T1000 (cell line): ENCODE measurements at regions not wholly inside any gene's neighbourhood (a gene's known extent, or its start where the extent isn't known, plus 50 kb on each side); places are given as distances from the start of the nearest gene placed in this dataset.
A peak's percentile ranks its signal among the peaks of the same experiment; 100 is the strongest.

Experiments used
- DNase-seq: peaks from one replicate; lab custom pipeline; 2025; ENCODE audit warnings: mixed read lengths; lab: John Stamatoyannopoulos, UW

DNA sequence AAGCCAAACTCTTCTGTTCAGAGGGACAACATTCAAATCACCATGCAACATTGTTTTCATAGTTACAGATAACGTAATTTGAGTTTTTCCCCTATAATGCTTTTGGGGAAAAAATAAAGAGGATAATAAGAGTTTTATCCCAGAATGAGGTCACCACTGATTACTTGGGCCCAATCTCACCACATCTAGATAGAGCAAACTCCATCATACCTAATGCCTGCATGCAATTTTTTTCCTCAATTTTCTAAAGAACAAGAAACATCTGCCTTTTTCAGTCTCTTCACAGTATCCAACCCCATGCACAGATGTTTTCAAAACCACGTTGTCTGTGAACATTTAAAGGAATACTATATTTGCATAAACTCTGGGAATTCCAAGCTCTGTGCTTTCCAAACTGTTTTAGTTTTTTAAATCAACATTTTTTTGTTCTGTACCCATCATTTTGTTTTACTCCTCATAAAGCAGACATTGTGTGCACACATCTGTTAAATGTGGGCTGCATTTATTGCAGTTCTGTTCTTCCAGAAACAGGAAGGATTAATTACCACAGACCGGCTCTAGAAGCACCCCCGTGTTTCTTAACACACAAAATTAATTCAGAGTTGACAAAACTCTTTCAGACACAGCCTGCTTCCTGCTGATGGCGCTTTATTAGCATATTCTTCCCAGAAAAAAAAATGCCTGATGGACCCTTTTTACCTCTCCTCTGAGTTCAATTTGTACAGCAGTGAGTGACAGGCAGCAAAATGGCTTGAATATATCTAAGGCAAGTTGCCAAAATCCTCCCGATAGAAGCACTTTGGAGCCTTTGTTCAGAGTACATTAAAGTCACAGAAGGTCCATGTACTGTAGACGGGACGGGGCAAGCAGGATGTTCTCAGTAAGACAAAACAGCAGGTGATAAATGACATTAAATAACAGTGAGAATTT lies 1171.9 kb downstream of the EFNB2 start:
- DNase-seq, result no peak

DNA sequence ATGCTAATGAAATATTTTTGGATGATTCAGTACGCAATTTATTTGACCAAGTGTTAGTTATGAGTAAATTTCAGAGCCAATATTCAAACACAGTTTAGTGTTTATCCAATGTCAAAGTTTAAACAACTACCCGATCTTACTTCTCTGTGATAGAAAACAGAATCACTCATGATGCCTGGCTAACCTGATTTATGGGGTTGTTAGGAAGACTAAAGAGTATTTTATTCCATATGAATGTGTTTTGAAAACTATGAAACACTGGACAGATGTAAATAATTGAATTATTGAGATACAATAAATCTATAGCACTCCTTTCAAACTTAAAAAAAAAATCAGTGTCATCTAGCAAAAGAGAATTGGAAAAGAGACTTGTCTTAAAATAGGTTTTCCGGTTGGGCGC lies 1181.8 kb downstream of the EFNB2 start:
- no peak for DNase-seq

DNA sequence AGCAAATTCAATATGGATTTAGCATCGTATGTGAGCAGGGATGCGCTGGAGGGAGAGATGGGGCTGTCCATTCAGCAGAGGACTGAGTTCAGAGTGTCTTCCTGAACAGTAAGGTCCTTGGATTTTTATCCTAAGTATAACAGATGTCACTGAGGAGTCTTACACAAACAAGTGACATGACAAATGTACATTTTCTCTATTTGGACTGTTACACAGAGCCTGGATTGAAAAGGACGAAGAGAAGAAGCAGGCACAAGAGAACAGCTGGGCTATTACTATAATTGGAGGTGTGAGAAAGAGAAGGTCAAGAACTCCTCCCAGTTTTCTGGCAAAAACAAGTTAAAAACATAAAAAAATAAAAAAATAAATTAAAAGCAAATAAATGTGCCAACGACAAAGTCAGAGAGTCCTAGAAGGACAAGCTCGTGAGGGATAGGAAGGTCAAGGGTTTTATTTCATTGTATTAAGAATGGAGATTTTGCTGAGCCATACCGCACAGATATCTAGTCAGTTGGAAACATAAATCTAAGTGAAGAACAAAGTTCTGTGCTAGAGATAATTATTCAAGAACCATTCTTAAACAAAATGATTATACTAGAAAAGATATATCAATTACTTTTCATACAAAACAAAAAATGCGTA lies 1186.3 kb downstream of the EFNB2 start:
- no peak for DNase-seq

DNA sequence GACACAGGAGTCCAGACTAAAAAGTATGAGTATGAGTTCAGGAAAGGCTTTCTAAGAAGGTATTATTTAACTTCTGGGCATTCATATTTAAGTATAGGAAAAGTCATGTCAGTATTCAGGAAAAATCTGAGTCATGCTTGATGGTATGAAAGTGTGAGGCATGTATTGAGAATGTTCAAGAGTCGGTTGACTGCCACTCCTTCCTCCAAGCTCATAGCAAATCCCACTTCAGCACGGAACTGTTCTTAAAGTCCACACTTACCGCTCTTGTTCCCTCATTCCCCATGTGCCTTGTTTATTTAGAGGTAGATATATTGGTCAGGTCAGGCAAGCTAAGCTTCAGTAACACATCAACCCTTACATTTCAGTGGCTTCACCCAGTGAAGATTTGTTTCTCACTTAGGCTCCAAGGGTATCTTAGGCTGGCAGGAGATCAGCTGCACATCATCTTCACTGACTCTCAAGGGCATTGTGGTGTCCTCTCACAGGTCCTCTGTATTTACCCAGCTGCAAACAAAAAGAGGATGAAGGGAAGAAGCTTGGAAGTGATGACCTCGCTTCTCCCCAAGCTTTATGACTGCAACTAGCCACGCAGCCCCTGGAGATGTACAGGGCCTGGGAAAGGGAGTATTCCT lies 1189.2 kb downstream of the EFNB2 start:
- peak; percentile 4 for DNase-seq

DNA sequence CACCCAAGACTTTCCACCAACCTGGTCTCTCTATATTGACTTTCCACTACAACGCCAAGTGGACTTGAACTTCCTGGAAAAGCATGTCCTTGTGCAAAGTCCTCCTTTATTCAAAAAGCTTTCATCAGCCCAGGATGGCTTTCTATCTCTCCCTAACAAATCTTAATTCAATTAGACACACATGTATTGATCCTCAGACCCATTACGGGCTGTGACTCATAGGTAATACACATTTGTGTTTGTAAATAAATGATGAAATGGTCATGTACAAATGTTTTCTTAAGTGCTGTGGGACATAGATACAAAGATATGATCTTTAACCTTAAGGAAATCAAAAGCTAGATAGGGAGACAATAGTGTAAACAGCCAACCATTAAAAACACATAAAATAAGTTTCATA lies 1189.7 kb downstream of the EFNB2 start:
- no peak for DNase-seq

DNA sequence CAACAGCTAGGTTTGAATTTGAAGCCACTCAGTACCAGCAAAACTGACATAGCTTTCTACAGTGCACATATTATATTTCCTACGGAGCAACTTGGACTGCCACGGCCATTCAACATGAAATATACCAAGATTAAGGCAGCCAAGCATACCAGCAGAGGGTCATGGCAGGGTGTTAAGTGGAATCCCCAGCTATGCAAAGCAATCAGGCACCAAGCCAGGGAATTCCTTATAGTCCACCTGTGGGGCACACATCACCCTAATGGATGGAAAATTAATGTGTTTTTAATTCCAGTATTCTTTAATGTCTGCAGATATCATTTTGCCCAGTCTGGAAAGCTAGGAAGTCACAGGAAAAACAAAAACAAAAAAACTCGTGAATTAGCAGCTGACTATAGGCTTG lies 1190.3 kb downstream of the EFNB2 start:
- DNase-seq, result no peak

DNA sequence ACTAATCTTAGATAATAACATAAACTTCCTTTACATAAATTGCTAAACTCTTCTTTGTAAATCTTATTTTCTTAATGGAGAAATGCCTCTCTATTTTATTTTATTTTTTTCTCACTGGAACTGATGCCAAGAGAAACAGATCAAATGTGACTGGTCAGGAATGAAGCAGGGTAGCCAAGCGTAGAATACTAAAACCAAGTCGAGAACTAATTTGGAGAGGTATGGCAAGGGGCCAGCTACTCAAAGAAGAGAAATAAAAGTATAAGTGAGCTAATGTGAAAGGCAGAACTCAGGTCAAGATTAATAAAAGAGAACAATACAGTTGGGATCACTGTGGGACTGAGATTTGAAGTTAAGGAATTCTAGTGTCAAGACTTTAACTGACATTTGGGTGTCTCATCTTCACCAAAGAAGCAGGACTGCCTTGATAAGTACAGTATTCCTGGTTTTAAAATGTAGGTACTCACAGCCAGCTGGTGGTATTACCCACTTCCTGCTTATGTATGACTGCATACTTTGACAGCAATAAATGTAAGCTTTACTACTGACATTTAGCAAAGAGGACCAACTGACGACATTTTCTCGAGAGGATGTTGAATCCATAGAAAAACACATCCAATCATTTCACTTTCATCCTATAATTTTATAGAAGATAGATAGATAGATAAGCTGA lies 1192.2 kb downstream of the EFNB2 start:
- DNase-seq, result no peak

DNA sequence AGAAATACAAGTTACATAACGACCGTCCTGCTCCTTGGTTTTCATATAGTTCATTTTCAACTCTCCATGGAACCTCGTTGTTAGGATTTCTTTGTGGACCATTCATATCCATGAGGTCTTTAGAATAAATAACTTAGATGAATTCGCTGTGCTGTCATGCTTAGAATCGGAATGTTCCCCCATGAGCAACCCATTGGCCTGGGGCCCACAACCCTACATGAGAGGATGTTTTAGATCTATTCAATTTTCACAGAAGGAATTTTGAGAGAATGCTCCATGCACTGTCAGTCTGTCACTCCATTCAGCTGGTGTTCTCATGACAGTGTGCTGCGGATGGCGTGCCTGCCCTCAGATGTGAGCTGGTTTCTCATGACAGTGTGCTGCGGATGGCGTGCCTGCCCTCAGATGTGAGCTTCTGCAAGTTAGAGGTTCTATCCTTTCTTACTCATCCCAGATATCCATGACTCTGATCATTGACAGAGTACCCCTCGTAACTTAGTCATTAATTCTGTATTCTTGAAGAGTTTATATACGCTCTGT lies 1193.1 kb downstream of the EFNB2 start:
- no peak for DNase-seq

DNA sequence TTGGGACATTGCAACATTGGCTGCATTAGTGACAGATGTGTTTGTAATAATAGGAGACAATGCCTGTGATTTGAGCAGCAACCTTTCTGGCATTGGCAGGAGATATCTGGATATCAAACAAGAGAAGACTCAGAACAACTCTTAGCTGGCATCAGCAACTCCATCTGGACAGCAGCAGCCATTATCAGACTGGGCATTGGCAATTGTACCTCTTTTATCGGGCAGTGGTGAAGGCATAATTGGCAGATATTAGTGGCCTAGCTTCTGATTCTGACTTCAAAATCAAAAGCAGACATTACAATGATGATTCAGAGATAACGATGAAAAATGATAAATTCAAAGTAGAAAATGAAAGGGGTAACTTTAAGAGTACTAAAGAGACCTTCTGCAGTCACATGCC lies 1193.7 kb downstream of the EFNB2 start:
- no peak for DNase-seq

DNA sequence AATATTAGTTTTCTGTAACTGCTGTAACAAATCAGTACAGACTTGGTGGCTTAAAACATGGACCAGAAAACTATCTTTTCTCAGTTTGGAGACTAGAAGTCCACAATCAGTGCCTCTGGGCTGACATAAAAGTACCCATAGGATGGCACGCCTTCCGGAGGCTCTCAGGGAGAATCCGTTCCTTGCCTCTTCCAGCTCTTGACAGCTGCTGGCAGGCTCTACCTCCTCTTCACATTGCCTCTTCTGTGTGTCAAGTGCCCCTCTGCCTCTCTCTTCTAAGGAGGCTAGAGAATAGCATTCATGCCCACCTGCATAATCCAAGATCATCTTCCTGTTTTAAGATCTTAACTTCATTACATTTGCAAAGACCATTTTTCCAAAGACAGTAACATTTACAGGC lies 1194.2 kb downstream of the EFNB2 start:
- no peak for DNase-seq

DNA sequence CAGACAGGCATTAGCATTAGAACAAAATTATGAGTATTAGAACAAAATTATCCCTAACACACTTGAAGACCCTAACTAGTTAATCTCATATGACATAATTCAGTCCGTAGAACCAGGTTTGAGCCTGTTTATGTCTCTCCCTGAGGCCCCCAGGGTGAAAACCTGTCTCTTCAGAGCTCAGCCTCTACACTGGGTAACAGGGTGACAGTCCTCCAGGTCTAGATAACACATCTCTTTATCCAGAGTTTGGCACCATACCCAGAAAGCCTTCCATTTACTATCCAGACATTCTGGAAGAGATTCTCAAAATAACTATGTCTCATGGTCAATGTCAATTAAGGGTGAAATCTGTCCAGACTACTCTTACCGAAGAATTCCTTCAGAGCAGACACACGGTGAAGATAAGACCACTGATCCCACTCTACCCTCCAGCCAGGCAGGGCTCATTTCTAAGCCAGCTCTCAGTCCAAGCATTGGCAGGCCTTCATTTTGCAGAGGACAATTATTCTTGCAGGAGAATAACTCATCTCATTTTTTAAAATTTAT lies 1195.3 kb downstream of the EFNB2 start:
- DNase-seq, result no peak

DNA sequence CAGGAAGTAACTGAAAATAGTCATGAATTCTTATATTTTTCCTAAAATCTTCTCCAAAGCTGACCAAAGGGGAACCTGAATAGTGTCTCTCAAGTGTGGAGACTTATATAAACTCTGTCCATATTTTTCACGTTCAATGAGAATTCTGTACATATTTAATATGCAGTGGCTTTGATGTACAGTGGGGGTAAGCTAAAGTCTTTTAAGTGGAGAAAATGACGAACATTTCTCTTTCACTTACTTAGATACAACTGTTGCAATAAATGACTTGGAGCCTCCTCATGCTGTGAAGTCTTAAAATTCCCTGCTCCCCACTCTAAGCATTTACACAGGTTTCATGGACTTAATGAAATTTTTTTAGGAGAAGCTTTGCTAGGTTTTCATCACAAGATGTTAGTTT lies 1196.7 kb downstream of the EFNB2 start:
- DNase-seq, result no peak

DNA sequence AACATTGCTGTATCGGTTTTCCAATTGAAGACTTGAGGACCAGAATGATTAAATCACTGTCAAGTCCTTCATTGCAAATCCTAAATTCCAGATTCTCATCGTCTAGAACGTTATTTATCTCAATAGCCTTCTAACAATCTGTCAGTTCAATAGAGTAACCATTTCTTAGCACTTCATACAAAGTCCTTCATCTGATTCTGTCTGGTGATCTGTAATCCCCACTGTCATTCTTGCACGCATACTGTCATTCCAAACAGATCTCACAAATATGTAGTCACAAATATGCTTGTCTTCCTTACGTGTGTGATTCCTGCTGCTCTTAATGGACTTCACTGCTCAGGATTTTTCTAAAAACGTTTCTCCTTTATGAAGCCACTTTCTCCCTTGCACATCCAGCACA lies 1197.5 kb downstream of the EFNB2 start:
- no peak for DNase-seq

DNA sequence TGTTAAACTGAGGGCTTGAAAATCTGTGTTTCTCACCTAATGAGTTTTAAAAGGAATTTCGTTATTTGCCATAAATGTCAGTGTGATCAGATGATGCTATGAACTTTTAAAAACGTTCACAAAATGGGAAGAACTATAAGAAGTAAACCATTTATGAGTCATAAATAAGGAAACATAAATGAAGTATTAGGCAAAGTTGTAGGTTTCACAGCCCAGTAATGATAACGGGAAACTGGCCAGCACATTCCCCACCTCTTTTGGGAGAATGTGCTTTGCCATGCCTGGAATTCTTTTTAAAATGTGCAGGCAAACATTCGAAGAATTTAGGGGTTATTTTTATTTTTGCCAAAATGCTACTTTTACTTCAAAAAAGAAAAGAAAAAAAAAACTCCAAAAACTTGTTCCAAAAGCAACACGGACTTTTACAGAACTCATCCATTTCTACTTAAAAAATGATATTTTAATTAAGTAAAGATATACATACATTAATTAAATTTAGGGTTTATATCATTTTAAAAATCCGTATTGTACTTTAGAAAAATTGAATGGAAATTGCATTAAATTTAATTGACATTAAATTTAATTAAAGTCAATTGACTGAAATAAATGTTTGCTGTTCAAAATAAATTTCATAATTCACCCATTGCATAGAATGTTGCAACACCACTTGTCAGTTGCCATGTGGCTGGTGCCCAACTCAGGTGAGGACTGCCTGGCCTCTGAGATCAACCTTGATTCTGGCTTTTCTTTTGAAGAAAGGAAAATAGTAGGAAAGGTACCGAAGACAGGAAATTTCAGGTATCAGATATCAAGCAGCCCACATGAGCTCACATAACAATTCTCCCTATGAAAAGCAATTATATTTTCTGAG lies 1198.5 kb downstream of the EFNB2 start:
- no peak for DNase-seq

DNA sequence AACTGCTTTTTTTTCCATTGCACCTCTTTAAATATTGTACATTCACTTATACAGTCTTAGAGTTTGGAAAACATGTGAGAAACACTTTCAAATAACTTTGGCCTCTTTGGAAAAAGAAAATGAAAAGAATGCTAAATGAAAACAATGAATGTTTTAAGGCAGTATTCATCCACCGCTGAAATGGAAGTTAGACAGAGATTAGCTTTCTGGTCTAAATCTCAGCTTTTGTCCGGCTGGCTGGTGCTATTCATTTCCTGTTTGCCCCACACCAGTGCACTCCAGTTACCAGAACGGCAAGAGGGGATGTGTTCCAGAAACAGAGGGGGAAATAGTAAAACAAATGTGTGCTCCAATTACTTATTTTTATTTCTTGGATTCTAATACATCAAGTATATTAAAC lies 1201.3 kb downstream of the EFNB2 start:
- no peak for DNase-seq

DNA sequence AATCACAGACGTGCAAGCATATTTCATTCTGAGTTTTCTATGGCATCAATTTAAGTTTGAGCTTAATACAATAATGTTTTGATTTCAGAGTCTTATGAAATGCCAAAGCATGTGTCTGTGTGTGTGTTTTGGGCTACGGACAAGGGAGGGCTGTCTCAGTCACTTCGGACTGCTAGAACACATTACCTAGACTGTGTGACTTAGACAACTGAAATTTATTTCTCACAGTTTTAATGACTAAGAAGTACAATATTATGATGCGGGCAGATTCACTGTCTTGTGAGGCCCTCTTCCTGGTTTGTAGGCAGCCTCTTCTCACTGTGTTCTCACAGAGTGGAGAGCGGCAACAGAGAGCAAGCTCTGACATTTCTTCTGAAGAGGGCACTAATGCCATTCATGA lies 1202.0 kb downstream of the EFNB2 start:
- DNase-seq, result no peak

DNA sequence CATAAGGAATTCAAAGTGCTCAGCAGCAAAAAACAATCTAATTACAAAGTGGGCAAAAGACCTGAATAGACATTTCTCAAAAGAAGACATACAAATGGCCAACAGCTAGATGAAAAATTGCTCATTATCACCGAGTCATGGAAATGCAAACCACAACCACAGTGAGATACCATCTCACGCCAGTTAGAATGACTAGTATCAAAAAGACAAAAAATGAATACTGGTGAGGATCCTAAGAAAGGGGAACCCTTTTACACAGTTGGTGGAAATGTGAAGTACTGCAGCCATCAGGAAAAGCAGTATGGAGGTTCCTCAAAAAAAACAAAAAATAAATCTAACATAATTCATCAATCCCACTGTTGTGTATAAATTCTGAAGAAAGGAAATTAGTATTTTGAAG lies 1206.1 kb downstream of the EFNB2 start:
- no peak for DNase-seq

DNA sequence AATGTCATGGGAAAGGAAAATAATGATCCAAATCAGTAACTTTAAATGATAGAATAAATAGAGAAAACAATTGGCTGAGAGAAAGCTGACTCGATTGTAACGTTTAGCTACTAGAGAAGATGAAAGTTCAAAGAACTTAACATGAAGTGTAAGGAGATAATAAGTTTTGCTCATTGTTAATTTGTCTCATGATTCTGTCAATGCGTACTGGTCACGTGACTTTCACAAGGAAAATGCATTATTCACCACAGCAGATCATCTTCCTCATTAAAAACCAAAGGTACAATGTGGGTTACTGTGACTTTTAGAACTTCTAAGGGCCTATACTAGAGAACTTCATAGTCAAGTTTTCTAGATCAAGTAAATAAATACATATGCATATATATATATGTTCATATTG lies 1207.2 kb downstream of the EFNB2 start:
- no peak for DNase-seq

DNA sequence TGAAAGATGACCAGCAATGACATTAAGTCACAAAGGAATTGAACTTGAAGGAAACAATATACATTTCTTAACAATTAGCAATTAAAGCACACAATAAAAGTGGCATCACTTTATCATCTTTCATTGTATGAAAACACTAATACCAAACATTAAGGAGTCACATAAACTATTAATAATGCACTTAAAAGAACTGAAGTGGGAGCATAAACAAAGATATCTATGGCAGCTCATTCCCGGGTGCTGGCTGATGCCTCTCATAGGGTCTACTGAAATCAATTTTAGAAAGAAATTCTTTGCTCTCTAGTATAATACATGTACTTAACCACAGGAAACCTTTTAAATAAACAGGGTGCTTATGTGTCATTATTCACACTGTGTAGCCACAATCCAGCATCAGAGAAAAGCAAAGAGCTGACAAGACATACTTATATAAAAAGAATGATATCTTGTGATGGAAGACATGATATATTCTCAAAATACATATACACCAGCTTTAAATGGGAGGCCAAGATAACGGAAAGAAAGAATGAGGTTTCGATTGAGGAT lies 1207.8 kb downstream of the EFNB2 start:
- DNase-seq, result no peak

DNA sequence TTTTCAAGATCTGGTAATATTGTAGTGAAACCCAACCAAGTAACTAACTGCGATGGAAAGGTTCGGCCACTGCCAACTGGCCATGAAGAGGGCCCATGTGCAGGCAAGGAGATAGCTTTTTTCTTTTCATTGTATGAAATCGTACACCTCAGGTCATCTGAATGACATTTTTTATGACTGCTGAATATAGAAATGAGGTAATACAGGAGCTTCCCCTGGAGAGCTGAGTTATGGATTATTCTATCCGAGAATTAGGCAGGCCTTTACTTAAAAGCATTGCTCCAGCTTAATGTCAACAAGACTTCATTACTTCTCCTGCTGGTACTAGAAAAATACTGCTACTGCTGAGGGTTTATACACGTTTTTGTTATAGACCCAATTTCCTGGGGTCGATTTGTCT lies 1215.6 kb downstream of the EFNB2 start:
- DNase-seq, result no peak

DNA sequence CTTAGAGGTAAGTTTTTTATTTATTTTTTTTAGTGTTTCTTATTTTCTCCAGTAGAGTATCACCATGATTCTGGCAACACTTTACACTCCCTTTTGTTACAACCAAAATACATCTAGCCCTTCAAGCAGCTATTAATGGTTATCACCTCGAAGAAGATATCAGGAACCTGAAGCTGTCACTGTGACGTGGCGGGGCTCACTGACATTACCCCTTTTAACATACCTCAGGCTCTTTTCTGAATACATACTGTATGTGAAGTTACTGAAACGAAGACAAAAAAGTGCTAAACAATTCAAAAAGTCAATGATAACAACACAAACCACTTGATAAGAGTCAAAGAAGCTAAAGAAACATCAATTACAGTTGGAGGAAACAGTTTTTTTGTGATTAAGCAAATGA lies 1218.7 kb downstream of the EFNB2 start:
- no peak for DNase-seq
